NCI-H2029 treated with DMSO at 0.1 percent for 48 hours (cell line): ENCODE measurements at regions not wholly inside any gene's neighbourhood (a gene's known extent, or its start where the extent isn't known, plus 50 kb on each side); places are given as distances from the start of the nearest gene placed in this dataset.
A peak's percentile ranks its signal among the peaks of the same experiment; 100 is the strongest.
"Not testable (repeated sequence)": the region's sequence is repeated elsewhere in the genome, so short reads cannot be mapped to it uniquely, and the experiment has no call there.

Experiments
- DNase-seq: peaks from one replicate; lab custom pipeline; 2025; lab: John Stamatoyannopoulos, UW

DNA sequence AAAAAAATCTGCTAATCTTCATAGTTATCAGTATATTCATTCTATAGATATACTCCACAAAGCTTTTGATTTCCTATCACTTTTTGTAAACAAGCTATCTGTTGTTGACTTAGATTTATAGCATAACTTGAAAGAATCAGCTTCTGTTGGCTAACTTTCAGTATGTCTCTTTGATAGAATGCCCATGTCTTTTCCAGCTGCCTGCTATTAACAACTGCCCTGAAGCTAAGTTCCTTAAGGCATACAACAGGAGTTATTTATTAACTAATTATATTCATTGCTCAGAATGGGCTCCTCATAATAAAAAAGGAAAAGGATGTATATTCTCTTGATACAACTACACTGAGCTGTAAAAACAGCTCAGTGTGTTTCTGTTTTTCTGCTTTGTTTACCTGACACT lies 293.9 kb downstream of the TUSC7 start:
- no peak for DNase-seq

DNA sequence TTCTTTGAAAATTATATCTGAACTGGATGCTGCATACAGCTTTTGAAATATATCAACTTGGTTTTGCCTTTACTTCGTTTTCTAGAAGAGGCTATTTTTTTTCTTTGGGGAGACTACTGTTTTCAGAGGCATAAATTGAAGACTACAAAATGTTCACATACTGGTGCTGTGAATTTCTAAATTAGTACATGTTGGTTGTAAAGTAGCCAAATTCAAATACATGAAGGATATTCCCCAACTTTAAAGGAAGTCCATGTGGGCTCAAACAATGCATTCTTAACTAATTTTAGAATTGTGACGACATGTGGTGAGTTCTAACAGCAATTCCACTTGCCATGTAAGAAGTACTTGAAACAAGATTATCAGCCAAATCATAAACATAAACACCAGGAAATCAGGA lies 295.7 kb downstream of the TUSC7 start:
- DNase-seq: no peak

DNA sequence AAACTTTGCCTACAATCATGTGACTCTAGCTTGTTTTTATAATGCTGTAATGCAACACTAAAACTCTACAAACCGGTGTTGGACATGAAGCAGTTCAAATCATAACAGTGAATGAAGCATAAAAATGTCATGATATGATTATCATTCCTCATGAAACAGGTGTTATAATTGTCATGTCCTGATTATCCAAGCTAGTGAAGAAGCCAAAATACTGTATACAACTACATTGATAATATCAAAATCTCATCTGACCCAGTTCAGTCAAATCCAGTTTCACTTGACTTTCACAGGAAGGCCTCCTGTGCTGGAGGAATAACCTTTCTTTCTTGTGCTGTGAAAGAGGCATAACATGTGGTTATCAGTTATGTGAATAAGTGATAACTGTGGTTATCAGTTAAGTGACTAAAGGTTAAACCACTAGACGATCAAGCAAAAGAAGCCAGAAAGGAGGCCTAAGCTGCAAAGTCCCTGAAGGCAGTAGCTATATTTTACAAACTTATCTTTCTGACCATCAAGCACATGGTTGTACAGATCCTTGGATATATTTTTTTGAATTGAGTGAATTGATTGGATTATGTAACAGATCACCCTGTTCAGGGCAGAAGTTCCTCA lies 296.4 kb downstream of the TUSC7 start:
- no peak for DNase-seq

DNA sequence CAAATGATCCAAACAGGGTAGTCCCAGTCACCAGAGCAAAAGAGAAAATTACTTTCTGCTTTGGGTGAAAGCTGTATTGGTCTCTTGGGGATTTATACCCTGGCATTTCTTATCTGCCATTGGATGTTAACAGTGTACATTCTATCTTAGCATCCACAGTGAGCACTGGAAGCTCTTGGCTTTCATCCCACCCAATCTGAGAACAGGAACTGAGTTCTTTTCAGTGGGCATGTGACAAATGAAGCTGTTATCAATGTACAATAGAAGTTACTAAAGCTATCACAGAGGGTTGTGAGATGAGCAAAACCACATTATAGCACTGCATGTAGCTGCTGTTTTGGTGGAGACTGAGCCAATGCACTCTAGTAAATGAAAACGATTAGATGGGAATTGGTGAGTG lies 300.7 kb downstream of the TUSC7 start:
- DNase-seq: no peak

GRCh38 chr3:117011687-117012250 lies 302.2 kb downstream of the TUSC7 start:
- no peak for DNase-seq

- no peak for DNase-seq
Observed at GRCh38 chr3:117016378-117016777, 306.8 kb downstream of the TUSC7 start.

DNA sequence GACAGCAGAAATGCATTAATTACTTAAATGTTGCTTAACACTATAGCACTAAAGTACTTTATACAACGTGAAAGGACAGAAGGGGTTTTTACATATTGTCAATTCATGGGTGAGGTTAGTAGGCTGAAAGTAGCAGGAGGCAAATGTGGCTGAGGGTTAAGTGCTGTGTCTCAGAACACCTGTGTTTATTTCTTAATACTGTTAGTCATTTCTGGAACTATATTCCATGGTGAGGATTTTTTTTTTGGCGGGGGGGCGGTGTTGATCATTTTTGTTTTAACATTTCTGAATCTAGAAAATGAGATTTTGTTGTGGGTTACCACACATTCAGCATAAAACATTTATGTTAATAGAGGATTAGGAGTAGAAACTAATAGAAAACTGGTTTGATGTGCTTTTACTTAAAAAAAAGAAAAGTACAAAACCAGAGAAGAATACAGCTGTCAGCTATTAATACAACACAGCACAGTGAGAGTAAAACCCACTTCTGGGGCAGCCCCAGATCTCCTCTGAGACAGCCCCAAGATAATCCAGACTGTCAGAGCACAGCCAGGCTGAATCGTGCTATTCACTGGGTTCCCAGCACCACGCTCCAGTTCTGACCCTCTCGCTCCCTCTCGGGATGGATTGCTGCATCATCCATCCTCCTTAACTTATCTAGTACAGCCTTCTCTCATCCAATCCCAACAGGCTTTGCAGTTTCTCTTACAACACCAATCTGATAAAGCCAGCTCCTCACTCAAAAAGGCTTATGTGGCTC lies 307.7 kb downstream of the TUSC7 start:
- no peak for DNase-seq

DNA sequence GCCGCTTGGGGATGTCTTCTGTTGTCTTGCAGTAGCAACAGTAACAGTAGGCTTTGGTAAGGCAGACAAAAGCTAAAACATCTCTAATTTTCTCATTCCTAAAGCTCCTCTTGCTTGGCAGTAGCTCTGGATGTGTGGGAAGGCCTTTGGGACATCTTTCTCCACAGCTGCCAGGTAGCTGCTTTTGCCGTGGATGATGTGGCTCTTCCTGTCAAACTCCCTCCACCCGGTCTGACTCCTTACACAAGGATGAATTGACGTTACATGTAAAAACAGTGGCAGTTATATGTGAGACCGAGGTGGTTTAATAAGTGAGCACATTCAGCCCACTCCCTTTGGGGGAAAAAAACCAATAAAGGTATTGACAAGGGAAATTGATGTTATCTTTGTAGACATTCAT lies 309.1 kb downstream of the TUSC7 start:
- DNase-seq: no peak

DNA sequence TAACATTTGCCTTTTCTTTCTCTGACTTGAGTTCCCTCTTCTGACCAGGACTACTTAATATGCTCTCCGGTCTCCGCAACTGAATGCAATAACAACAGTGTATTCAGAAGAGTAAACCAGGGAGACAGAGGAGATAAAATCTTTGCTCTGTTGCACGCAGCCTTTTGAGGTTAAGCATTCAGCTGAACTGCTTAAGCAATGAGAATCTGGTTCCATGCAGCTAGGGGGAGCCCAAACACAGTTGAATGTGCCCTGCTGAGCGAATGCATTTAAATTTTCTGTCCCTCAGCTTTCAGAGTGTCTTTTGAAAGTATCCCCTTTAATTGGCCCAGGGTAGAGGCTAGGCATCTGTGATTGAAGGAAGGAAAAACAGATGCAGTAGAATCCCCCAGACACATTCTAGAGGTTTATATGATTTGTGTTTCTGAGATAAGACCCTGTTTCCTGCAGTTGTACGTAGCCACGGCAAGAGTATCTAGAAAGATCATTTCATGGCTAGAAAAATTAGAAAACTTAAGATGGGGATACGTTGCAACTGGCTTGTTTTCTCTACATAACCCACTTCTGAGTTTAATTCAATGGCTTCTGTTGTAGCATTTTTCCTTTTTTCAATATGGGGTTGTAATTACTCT lies 309.6 kb downstream of the TUSC7 start:
- no peak for DNase-seq

- no peak for DNase-seq
Observed at GRCh38 chr3:117026401-117026800, 316.8 kb downstream of the TUSC7 start.

DNA sequence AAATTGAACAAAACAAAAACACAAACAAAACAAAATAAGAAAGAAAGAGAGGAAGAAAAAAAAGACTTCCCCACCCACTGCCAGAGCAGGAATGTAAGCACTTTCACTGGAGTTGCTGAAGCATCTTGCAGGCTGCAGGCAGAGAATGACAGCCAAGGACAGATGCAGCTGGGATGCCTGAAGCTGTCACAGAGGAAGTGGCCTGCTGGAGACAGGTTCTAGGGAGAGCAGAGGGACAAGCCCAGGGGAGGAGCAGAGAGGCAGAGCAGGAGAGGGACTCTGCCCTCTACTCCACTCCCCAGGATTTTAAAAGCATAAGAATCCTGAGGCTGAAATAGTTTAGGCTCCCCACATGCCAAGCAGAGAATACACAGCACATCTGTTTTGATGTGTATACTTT lies 326.2 kb downstream of the TUSC7 start:
- DNase-seq: no peak

DNA sequence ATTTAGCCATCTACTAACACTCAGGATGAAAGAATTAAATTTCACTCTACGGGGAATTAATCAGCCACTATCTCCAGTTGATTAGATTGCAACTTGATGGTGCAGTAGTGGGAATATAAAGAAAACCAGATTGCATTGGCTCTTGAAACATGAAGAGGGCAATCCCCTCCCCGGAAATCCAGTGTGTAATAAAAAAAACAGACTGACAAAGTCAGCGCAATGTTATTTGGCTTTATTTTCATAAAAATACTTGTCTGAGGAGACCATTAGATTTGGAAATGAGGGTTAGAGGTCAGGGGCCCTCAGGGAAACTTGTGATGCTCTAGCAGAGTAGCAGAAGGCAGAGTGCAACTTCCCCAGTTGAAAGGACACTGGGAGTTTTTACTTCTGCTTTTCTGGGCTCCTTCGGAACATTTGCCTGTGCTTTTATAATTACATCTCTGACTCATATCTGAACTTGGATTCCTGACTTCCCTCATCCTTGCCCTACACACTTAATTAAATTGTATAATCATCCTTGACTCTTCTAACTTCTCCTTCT lies 326.8 kb downstream of the TUSC7 start:
- no peak for DNase-seq

DNA sequence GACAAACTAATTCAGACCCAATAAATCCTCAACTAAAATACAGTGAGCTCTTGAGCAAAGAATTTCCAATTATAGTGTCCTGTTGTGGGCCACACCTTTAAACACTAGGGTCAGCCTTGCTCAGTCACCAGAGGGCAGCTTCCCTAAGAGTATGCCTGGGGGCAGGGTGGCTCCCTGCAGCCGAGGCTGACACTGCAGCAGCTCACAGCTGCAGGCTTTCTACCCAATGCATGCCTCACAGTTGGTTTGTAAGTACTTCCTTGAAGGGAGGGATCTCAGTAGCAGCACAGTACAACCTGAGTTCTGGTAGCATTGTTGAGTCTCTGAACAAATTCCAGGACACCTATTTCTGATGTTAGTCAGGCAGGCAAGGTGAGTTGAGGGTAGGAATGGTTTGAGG lies 335.6 kb downstream of the TUSC7 start:
- no peak for DNase-seq

DNA sequence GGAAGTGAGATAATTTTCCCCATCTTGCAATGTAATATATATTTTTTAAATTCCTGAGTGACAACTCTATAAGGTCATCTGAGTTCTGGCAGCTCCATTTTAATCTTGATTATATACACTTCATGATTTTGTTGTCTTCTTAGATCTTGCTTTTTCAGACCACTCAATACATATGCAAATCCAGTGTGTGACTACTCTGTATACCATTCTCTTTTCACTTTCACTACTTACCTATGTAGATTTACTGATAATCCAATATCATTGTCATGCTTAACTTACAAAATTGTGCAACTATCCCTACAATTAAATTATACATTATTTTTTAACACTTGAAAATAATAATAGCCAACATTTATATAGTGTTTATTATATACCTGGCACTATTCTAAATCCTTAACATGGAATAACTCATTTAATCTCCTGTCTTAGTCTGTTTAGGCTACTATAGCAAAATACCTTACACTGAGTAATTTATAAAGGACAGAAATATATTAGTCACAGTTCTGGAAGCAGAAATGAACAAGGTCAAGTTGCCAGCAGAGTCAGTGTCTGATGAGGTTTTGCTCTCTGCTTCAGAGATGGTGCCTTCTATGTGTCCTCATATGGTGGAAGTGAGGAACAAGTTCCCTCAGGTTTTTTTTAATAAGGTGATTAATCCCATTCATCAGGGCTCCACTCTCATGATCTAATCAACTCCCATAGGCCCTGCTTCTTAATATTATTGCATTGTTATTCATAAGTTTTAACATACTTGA lies 338.5 kb downstream of the TUSC7 start:
- DNase-seq: no peak

DNA sequence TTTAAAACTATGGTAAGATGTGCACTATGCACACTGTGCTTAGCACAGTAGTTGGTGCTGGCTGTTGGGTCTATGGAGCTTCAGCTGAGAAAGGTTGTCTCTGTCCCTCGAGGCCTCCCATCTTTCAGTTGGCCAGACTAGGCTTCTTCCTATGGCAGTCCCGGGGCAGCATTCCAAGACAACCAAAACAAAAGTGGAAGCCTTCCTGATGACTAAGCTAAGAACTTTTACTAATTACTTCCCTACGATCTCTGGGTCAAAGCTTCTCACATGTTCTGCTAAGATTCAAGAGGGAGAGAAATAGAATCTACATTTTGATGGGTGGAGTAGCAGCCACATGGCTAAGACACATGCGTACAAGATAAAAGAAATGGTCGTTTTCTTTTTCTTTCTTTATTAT lies 342.8 kb downstream of the TUSC7 start:
- no peak for DNase-seq

GRCh38 chr3:117054556-117054955 lies 345.0 kb downstream of the TUSC7 start:
- no peak for DNase-seq

GRCh38 chr3:117056946-117057345 lies 347.4 kb downstream of the TUSC7 start:
- not testable (repeated sequence) for DNase-seq

- peak; percentile 54 for DNase-seq
Observed at GRCh38 chr3:117059067-117059955, 349.7 kb downstream of the TUSC7 start.

DNA sequence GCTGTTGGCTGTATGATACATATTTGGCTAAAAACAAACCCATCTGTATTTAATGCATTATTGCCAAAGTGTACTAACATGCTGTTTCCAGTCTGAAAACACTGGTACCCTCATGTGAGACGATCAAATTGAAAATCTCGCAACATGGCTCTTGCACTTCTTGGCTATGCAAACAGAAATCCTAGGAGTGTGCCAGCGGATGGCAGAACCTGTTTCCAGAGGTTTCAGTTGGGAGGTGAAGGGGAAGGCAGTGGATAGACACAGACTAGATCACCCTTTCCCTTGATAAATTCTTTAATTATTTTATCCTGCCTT lies 350.3 kb downstream of the TUSC7 start:
- DNase-seq: peak; percentile 46

- no peak for DNase-seq
Observed at GRCh38 chr3:117063930-117064329, 354.4 kb downstream of the TUSC7 start.

- no peak for DNase-seq
Observed at GRCh38 chr3:117068301-117068700, 358.7 kb downstream of the TUSC7 start.
